Retinal pigment epithelial cell (primary cell): ENCODE measurements at regions not wholly inside any gene's neighbourhood (a gene's known extent, or its start where the extent isn't known, plus 50 kb on each side); places are given as distances from the start of the nearest gene placed in this dataset.

ENCODE experiments used
- DNase-seq: peaks from one replicate; pipeline ENCODE4 v3.0.0-alpha.2; 2010; ENCODE audit warnings: low read depth
- H3K4me3 ChIP-seq: 2 replicates; pipeline ENCODE4 v1.5.1; 2011; ENCODE audit warnings: mild to moderate bottlenecking, low read length, control low read depth, moderate library complexity
- TF ChIP-seq, protein P1 (sequence below): conservative IDR thresholded peaks from 2 replicates; pipeline ENCODE4 v1.5.1; 2011; ENCODE audit warnings: low read depth, low read length, control low read depth, inconsistent platforms

DNA sequence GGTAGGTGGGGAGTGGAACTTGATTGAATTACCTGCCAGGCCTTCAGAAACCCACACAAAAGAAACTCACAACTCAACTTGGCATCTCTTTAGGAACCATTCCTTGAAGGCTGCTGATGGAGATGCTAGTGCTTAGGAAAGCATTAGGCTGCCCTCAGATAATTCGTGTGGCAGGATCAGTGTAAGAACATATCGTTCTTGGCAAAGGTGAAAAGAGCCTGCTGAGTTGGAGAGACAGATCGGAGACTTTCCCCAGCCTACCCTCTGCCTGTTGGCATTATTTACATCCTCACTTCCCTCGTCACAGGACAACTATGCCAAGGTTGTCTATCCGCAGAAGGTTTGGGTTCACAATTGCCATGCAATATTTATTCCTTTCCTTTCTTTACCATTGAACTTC, 120.0 kb upstream of the HS3ST3A1 start:
- no peak for DNase-seq
- TF ChIP-seq, protein P1, sequence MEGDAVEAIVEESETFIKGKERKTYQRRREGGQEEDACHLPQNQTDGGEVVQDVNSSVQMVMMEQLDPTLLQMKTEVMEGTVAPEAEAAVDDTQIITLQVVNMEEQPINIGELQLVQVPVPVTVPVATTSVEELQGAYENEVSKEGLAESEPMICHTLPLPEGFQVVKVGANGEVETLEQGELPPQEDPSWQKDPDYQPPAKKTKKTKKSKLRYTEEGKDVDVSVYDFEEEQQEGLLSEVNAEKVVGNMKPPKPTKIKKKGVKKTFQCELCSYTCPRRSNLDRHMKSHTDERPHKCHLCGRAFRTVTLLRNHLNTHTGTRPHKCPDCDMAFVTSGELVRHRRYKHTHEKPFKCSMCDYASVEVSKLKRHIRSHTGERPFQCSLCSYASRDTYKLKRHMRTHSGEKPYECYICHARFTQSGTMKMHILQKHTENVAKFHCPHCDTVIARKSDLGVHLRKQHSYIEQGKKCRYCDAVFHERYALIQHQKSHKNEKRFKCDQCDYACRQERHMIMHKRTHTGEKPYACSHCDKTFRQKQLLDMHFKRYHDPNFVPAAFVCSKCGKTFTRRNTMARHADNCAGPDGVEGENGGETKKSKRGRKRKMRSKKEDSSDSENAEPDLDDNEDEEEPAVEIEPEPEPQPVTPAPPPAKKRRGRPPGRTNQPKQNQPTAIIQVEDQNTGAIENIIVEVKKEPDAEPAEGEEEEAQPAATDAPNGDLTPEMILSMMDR = no peak

DNA sequence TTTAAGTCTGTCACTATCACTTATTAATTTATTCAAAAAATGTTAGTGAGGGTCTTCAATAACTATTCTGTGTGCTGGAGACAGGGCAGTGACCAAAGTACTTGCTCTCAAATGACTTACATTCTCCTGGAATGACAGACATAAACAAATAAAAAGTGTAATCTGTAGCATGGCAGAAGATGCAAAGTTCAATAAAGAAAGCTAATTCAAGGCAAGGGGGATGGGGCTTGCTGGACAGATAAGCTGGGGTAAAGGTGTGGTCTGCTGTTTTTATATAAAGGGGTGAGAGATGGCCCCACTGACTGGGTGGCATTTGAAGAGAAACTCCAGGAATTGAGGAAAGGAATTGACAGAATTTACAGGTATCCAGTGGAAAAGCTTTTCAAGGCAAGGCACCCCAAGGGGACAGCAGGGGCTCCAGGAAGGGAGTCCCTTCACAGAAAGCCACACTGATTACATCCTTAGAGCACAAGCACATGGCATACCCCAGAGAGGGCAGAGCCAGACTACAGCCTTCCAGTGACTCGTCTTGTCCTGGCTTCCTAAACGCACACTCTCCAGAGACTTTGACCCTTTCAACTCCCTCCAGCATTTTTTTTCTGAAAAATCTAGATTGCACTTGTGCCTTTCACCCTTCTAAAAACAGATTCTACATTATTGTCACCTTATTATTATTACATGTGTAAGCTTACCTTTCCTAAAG, 123.7 kb upstream of the HS3ST3A1 start:
- TF ChIP-seq, protein P1 = no peak
- peak; percentile 60 for DNase-seq
- H3K4me3 ChIP-seq = no peak overlapping the region

More for the DNA sequence above, 120.0 kb upstream of the HS3ST3A1 start:
- H3K4me3 ChIP-seq = no peak overlapping the region

DNA sequence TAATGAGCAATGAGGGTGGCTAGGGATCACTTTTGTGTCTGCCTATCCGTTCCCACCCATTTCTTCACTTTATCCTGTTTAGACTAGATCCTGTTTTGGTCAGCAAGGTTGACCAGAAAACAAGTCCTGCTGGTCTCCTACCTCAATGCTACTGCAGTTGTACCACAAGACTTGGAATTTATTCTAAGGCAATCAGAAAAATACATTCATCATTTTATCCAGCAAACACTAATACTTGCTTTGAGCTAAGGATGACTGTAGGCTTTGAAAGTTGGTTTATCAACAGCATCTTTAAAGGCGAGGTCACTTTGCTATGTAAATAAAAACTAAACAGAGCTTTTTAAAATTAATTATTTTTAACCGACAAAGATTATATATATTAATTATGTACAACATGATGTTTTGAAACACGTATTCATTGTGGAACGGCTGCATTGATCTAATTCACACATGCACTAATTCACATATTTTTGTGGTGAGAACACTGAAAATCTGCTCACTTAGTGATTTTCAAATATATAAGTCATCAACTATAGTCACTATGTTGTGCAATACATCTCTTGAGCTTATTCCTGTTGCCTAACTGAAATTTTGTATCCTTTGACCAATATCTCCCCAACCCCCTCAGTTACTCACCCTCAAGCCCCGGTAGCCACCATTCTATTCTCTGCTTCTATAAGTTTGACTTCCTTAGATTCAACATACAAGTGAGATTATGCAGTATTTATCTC, 125.9 kb upstream of the HS3ST3A1 start:
- DNase-seq = peak; percentile 45
- TF ChIP-seq, protein P1 = no peak
- no peak overlapping the region for H3K4me3 ChIP-seq

DNA sequence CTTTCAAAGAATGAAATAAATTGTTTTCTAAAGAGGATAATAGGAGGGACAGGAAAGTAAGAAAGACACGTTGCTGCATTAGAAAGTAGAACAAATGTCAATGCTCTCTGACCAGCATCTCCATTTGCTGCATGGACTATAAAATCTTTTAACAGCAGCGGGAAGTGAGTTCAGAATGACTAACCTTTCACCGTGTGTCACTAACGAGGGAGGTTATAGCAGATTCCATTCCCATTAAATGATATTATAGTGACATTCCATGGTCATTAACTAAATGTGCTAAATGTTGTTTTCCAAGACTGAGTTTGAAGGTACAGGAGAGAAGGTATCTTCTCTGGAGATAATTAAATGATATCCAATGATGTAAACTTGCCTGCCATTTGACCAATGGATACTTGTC, 127.1 kb upstream of the HS3ST3A1 start:
- TF ChIP-seq, protein P1 = no peak
- no peak for DNase-seq
- no peak overlapping the region for H3K4me3 ChIP-seq

DNA sequence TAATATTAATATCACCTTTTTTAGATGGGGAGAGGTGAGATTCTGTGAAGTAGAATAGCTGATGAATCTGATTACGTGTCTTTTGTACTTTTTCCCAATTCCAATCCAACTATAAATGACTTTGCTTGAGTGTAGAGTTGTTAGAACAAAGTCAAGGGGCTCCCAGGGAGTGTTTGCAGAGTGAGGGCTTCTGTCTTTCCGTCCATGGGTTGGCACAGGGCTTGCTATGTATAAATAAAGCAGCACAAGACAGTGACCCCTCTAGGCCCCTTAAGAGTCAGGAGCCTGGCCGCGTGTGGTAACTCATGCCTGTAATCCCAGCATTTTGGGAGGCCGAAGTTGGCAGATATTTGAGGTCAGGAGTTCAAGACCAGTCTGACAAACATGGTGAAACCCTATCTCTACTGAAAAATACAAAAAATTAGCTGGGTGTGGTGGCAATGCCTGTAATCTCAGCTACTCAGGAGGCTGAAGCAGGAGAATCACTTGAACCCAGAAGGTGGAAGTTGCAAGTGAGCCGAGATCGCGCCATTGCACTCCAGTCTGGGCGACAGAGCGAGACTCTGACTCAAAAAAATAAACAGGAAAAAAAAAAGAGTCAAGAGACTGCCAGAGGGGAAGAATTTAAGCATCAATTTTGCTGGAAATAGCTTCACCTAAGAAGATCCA, 127.9 kb upstream of the HS3ST3A1 start:
- TF ChIP-seq, protein P1 = no peak
- no peak for DNase-seq

DNA sequence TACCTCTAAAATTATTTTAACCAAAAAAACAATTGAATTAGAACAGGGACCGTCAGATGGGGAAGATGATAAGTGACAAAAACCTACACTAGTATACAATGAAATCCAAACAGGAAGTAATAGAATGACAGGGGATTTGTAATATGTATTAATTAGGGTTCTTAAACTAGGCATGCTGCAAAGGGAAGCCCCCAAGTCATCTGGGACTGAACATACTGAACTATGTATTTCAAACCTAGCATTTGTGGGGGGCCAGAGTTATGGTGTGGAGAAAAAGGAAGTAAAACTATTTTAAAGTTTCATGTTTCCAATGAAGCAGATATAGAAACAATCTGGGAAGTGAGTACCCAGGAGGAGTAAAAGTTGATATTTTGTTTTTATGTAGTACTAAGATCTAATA, 133.2 kb upstream of the HS3ST3A1 start:
- TF ChIP-seq, protein P1 = no peak
- H3K4me3 ChIP-seq = no peak overlapping the region
- no peak for DNase-seq

More for the DNA sequence above, 127.9 kb upstream of the HS3ST3A1 start:
- no peak overlapping the region for H3K4me3 ChIP-seq
